ENCODE measurements at regions not wholly inside any gene's neighbourhood (a gene's known extent, or its start where the extent isn't known, plus 50 kb on each side); places are given as distances from the start of the nearest gene placed in this dataset.

DNA sequence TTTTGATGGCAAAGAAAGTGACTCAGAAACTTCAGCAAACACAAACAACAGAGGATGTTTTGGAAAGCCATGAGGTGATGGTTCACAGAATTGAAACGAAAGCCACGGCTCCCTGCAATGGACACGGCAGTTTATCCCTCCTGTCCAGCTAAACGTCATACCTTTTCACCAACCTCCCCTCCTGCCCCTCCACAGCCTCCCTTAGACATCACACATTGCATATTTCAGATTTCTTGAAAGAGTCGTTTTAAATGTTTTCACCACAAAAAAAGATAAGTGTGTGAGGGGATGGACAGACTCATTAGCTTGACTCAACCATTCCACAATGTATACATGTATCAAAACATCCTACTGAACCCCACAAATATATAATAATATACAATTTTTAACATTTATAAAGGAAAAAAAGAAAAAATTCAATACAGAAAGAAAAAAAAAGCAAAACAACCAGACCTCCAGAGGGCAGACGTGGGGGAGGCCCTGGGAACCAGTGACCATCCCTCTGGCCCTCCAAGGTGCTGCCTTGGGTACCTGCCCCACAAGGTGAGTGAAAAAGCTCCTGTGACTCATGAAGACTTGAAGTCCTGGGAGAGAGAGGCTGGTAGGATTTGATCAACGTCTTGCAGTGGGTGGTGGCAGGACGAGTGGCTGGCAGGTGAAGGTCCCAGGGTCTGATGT lies 117.2 kb upstream of the THBS2 start:
- no peak for TF ChIP-seq YY1 (IDR thresholded peaks at IDR 0.05; ENCODE audit: insufficient read depth, insufficient read length)
- TF ChIP-seq ZNF274 (IDR thresholded peaks at IDR 0.05; ENCODE audit: low read depth, low read length) = no peak

Measured in NT2/D1 (cell line).